ENCODE measurements at regions not wholly inside any gene's neighbourhood (a gene's known extent, or its start where the extent isn't known, plus 50 kb on each side); places are given as distances from the start of the nearest gene placed in this dataset.

GRCh38 chr6:69555088-69555638, 241.6 kb downstream of the LMBRD1 start:
- TF ChIP-seq CTCF (IDR thresholded peaks at IDR 0.05) (no peak), ZFX (IDR thresholded peaks at IDR 0.05; ENCODE audit: borderline replicate concordance) (no peak)

Measured in 22Rv1 (cell line).